DND-41 (cell line): ENCODE measurements at regions not wholly inside any gene's neighbourhood (a gene's known extent, or its start where the extent isn't known, plus 50 kb on each side); places are given as distances from the start of the nearest gene placed in this dataset.

Source experiments
- ATAC-seq: fragments of 200-7000 bp; cut with Tn5 transposase; 3 replicates; pipeline ENCODE4 v1.9.1; 2021; ENCODE audit warnings: low read depth; ENCODE audit not compliant: insufficient read depth
- DNase-seq: peaks from one replicate; pipeline ENCODE4 v3.0.0-alpha.2; 2020
- H2AFZ ChIP-seq: 2 replicates; pipeline ENCODE4 v1.6.0; 2012; ENCODE audit warnings: low read depth, low read length
- H3K27ac ChIP-seq: 2 replicates; pipeline ENCODE4 v1.5.1; 2012; ENCODE audit warnings: low read length, inconsistent platforms
- H3K27me3 ChIP-seq: fragments of 200-600 bp; sonication (generic); 2 replicates; pipeline ENCODE4 v1.6.0; 2012; ENCODE audit warnings: low read length, mild to moderate bottlenecking, inconsistent platforms; ENCODE audit not compliant: insufficient read depth, poor library complexity
- H3K36me3 ChIP-seq: 2 replicates; pipeline ENCODE4 v1.5.1; 2012; ENCODE audit warnings: low read length, inconsistent platforms; ENCODE audit not compliant: insufficient read depth
- H3K4me1 ChIP-seq: 2 replicates; pipeline ENCODE4 v1.5.1; 2012; ENCODE audit warnings: mild to moderate bottlenecking, low read length; ENCODE audit not compliant: insufficient read depth
- H3K4me2 ChIP-seq: 2 replicates; pipeline ENCODE4 v1.6.0; 2012; ENCODE audit warnings: mild to moderate bottlenecking, moderate library complexity, low read length, inconsistent platforms; ENCODE audit not compliant: insufficient read depth
- H3K4me3 ChIP-seq, 2 experiments: fragments of 200-600 bp in 1 of 2; shearing (Covaris generic) in 1 of 2; 2 replicates each; pipeline ENCODE4 v1.5.1; 2012 to 2016; ENCODE audit warnings: inconsistent platforms in 2 of 2, low read length in 2 of 2, mild to moderate bottlenecking in 2 of 2, low read depth in 1 of 2, moderate library complexity in 1 of 2
- H3K79me2 ChIP-seq: 2 replicates; pipeline ENCODE4 v1.6.0; 2012; ENCODE audit warnings: low read length, inconsistent platforms; ENCODE audit not compliant: insufficient read depth
- H3K9ac ChIP-seq: 2 replicates; pipeline ENCODE4 v1.6.0; 2012; ENCODE audit warnings: low read depth, mild to moderate bottlenecking, inconsistent platforms, low read length, moderate library complexity
- H3K9me3 ChIP-seq: 2 replicates; pipeline ENCODE4 v1.5.1; 2012; ENCODE audit warnings: low read length, moderate library complexity, mild to moderate bottlenecking, inconsistent platforms; ENCODE audit not compliant: insufficient read depth, severe bottlenecking
- H4K20me1 ChIP-seq: 2 replicates; pipeline ENCODE4 v1.6.0; 2012; ENCODE audit warnings: low read length; ENCODE audit not compliant: insufficient read depth
- EZH2 ChIP-seq: IDR thresholded peaks from 3 replicates; pipeline ENCODE4 v1.6.1; 2012; ENCODE audit warnings: borderline replicate concordance, low read depth, mild to moderate bottlenecking, moderate library complexity, low read length, inconsistent platforms; ENCODE audit not compliant: severe bottlenecking
- TF ChIP-seq, protein P1 (sequence below): IDR thresholded peaks from 2 replicates; pipeline ENCODE4 v1.5.1; 2012; ENCODE audit warnings: borderline replicate concordance, low read length, moderate library complexity, mild to moderate bottlenecking; ENCODE audit not compliant: poor library complexity, severe bottlenecking; ENCODE audit errors: extremely low read depth

DNA sequence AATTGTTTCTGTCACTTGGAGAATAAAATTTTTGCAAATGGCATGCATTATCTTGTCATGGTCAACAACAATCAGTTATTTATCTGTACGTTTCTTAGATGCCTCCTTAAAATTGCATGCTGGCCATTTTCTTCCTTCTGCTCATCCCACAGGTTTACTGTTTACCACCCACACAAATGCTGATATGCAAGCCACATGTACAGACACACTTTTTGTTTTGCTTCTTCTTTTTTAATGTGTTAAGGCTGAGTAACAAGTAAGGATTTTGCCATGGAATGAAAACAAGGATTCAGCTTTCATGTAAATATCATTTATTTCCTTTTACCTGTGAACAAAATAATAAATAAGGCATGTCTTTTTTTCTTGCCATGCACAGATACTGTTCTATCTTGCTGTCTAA is 1077.1 kb upstream of the ZEB2 start:
- ATAC-seq (no peak), DNase-seq (no peak)
- Histone ChIP-seq H4K20me1 (no peaks in the 10 kb centered on the region), H3K4me3 (no peak overlapping the region), H3K36me3 (no peaks in the 10 kb centered on the region), H3K9me3 (no peaks in the 10 kb centered on the region), H3K27me3 (no peaks in the 10 kb centered on the region), H3K9ac (no peak overlapping the region), H3K79me2 (no peaks in the 10 kb centered on the region), H3K4me1 (no peaks in the 10 kb centered on the region), H3K27ac (no peak overlapping the region), H2AFZ (no peak overlapping the region), H3K4me2 (no peak overlapping the region)
- TF ChIP-seq EZH2, result no peak
- TF ChIP-seq, protein P1, sequence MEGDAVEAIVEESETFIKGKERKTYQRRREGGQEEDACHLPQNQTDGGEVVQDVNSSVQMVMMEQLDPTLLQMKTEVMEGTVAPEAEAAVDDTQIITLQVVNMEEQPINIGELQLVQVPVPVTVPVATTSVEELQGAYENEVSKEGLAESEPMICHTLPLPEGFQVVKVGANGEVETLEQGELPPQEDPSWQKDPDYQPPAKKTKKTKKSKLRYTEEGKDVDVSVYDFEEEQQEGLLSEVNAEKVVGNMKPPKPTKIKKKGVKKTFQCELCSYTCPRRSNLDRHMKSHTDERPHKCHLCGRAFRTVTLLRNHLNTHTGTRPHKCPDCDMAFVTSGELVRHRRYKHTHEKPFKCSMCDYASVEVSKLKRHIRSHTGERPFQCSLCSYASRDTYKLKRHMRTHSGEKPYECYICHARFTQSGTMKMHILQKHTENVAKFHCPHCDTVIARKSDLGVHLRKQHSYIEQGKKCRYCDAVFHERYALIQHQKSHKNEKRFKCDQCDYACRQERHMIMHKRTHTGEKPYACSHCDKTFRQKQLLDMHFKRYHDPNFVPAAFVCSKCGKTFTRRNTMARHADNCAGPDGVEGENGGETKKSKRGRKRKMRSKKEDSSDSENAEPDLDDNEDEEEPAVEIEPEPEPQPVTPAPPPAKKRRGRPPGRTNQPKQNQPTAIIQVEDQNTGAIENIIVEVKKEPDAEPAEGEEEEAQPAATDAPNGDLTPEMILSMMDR, result no peak

- ATAC-seq, result no peak
- Histone ChIP-seq H2AFZ (no peak overlapping the region), H3K4me1 (no peaks in the 10 kb centered on the region)
These were observed 1076.5 kb upstream of the ZEB2 start for GRCh38 chr2:145596416-145596815.

DNA sequence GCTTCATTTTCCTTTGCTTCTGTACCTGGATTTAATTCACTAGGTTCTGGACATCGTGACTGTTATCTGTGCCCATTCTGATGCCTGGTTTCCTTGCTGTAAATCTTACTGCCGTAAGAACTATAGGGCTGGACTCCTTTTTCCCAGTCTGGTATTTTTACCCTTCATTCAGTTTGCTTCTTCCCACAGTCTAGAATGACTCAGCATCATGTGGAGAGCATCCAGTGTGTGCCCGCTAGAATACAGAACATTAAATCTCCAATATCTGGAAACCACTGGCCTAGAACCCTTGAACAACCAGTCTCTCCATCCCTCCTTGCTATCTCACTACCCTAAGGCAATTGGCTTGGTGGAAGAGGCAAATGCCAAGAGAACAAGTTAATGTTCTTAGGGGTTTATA is 1075.4 kb upstream of the ZEB2 start:
- Histone ChIP-seq H2AFZ (no peak overlapping the region), H4K20me1 (no peaks in the 10 kb centered on the region), H3K9ac (no peak overlapping the region), H3K9me3 (no peaks in the 10 kb centered on the region), H3K27ac (no peak overlapping the region), H3K4me3 (no peak overlapping the region), H3K4me1 (no peaks in the 10 kb centered on the region), H3K79me2 (no peaks in the 10 kb centered on the region), H3K4me2 (no peak overlapping the region), H3K27me3 (no peaks in the 10 kb centered on the region), H3K36me3 (no peaks in the 10 kb centered on the region)
- no peak for ATAC-seq
- TF ChIP-seq EZH2, result no peak
- TF ChIP-seq, protein P1, result no peak
- no peak for DNase-seq

More at GRCh38 chr2:145596416-145596815, 1076.5 kb upstream of the ZEB2 start:
- Histone ChIP-seq H3K79me2 (no peaks in the 10 kb centered on the region), H3K27ac (no peak overlapping the region), H3K4me2 (no peak overlapping the region), H3K4me3 (no peak overlapping the region), H3K9me3 (no peaks in the 10 kb centered on the region), H4K20me1 (no peaks in the 10 kb centered on the region), H3K36me3 (no peaks in the 10 kb centered on the region), H3K27me3 (no peaks in the 10 kb centered on the region), H3K9ac (no peak overlapping the region)
- DNase-seq, result no peak
- TF ChIP-seq EZH2, result no peak
- TF ChIP-seq, protein P1, result no peak
